HepG2 (cell line): ENCODE measurements at regions not wholly inside any gene's neighbourhood (a gene's known extent, or its start where the extent isn't known, plus 50 kb on each side); places are given as distances from the start of the nearest gene placed in this dataset.

ENCODE experiments used
- ATAC-seq: fragments of 200-7000 bp; cut with Tn5 transposase; 3 replicates; pipeline ENCODE4 v1.9.1; 2020; ENCODE audit warnings: mild to moderate bottlenecking, moderate library complexity
- BruUV-seq: library from RNA; stranded (reverse); fragments of 400-500 nt; replicated peaks from 2 replicates; lab custom pipeline; 2021; lab: Mats Ljungman, UMichigan
- CTCF ChIA-PET: fragments of 300-600 bp; formaldehyde crosslinking; extraction: SDS; loops from one replicate; lab custom pipeline; 2021; ENCODE audit warnings: low total read pairs, inconsistent platforms, low intra/inter-chr PET ratio; lab: Yijun Ruan, JAX
- POLR2A ChIA-PET: fragments of 350-600 bp; sonication (Branson Sonifier 250); formaldehyde crosslinking; loops from one replicate; lab custom pipeline; 2020; ENCODE audit warnings: antibody characterized with exemption, inconsistent platforms; lab: Yijun Ruan, JAX
- DNase-seq: peaks from one replicate; pipeline ENCODE4 v3.0.0-alpha.2; 2015; ENCODE audit warnings: low spot score
- FAIRE-seq: peaks from 3 replicates; lab custom pipeline; 2011; peaks lifted over from hg19 to GRCh38; lab: Jason Lieb, UNC
- H2AFZ ChIP-seq: one replicate; pipeline ENCODE4 v1.6.1; 2011; ENCODE audit warnings: low read length, inconsistent platforms
- H3K27ac ChIP-seq: fragments of 300-600 bp; 3 replicates; pipeline ENCODE4 v1.8.0; 2011; ENCODE audit warnings: mixed run types, mild to moderate bottlenecking, mixed read lengths, low read length, inconsistent platforms; ENCODE audit not compliant: insufficient read depth; ENCODE audit errors: extremely low read length
- H3K27me3 ChIP-seq, 2 experiments: fragments of 200-600 bp in 1 of 2; 2 replicates in 1 of 2; 3 replicates in 1 of 2; pipeline versions ENCODE4 v1.6.0 to v1.8.0; 2011; ENCODE audit warnings: low read length in 2 of 2, mild to moderate bottlenecking in 2 of 2, moderate library complexity in 2 of 2, inconsistent platforms in 1 of 2; ENCODE audit not compliant: insufficient read depth in 2 of 2, control insufficient read depth in 1 of 2
- H3K36me3 ChIP-seq, 2 experiments: fragments of 200-600 bp in 1 of 2; replicated peaks in 1 of 2; 2 replicates in 1 of 2; 3 replicates in 1 of 2; pipeline versions ENCODE4 v1.5.1 to v1.8.0; 2011; ENCODE audit warnings: low read length in 2 of 2, inconsistent platforms in 1 of 2; ENCODE audit not compliant: insufficient read depth in 2 of 2, control insufficient read depth in 1 of 2
- H3K4me1 ChIP-seq: 2 replicates; pipeline ENCODE4 v1.5.1; 2012; ENCODE audit warnings: low read length, inconsistent platforms; ENCODE audit not compliant: insufficient read depth
- H3K4me2 ChIP-seq: 2 replicates; pipeline ENCODE4 v1.6.0; 2011; ENCODE audit warnings: low read depth, low read length, inconsistent platforms
- H3K4me3 ChIP-seq, 3 experiments: fragments of 200-600 bp in 1 of 3; sonication (generic), shearing (Covaris generic) in 1 of 3; replicated peaks in 1 of 3; 2 replicates each; pipeline ENCODE4 v1.5.1; 2011 to 2016; ENCODE audit warnings: low read length in 3 of 3, inconsistent platforms in 2 of 3, low read depth in 2 of 3, mild to moderate bottlenecking in 2 of 3, control low read depth in 1 of 3, mixed read lengths in 1 of 3; ENCODE audit not compliant: insufficient read depth in 1 of 3
- H3K79me2 ChIP-seq: one replicate; pipeline ENCODE4 v1.6.1; 2011; ENCODE audit warnings: low read length, inconsistent platforms; ENCODE audit not compliant: insufficient read depth
- H3K9ac ChIP-seq: 2 replicates; pipeline ENCODE4 v1.6.0; 2011; ENCODE audit warnings: mild to moderate bottlenecking, low read depth, low read length, inconsistent platforms; ENCODE audit not compliant: insufficient read depth
- H3K9me3 ChIP-seq: 2 replicates; pipeline ENCODE4 v1.5.1; 2012; ENCODE audit warnings: mild to moderate bottlenecking, low read length
- H4K20me1 ChIP-seq: 2 replicates; pipeline ENCODE4 v1.6.0; 2011; ENCODE audit warnings: inconsistent platforms, mild to moderate bottlenecking, low read length, moderate library complexity; ENCODE audit not compliant: insufficient read depth
- BRCA1 ChIP-seq: sonication (generic); formaldehyde crosslinking; IDR thresholded peaks from 2 replicates; pipeline ENCODE4 v1.4.0; 2020; ENCODE audit warnings: missing genetic modification reagents
- E2F2 ChIP-seq: sonication (generic); formaldehyde crosslinking; IDR thresholded peaks from 2 replicates; pipeline ENCODE4 v1.4.0; 2020; ENCODE audit warnings: missing genetic modification reagents, borderline replicate concordance
- FOXA1 ChIP-seq, 2 experiments: fragments of 450-650 bp in 1 of 2; sonication (generic) in 1 of 2; formaldehyde crosslinking in 1 of 2; IDR thresholded peaks; 2 replicates each; pipeline versions ENCODE4 v1.4.0 to v1.6.1; 2016 to 2020; ENCODE audit warnings: missing genetic modification reagents in 1 of 2
- GATAD2A ChIP-seq: IDR thresholded peaks from 2 replicates; pipeline ENCODE4 v1.6.1; 2016
- IRF2 ChIP-seq: IDR thresholded peaks from 2 replicates; pipeline ENCODE4 v1.6.1; 2018; ENCODE audit warnings: missing genetic modification reagents, missing compliant biosample characterization
- MXD1 ChIP-seq: sonication (generic); formaldehyde crosslinking; IDR thresholded peaks from 2 replicates; pipeline ENCODE4 v1.4.0; 2020; ENCODE audit warnings: mild to moderate bottlenecking, missing genetic modification reagents
- SETDB1 ChIP-seq: sonication (generic); formaldehyde crosslinking; IDR thresholded peaks from 2 replicates; pipeline ENCODE4 v1.5.1; 2020; ENCODE audit warnings: missing genetic modification reagents, mild to moderate bottlenecking, borderline replicate concordance
- SIN3A ChIP-seq: IDR thresholded peaks from 2 replicates; pipeline ENCODE4 v1.6.1; 2011; ENCODE audit warnings: low read depth, mild to moderate bottlenecking, control low read depth, low read length, borderline replicate concordance
- TRAFD1 ChIP-seq: sonication (generic); formaldehyde crosslinking; IDR thresholded peaks from 2 replicates; pipeline ENCODE4 v1.5.1; 2020; ENCODE audit warnings: missing genetic modification reagents, mild to moderate bottlenecking, borderline replicate concordance
- ZNF564 ChIP-seq: sonication (generic); formaldehyde crosslinking; IDR thresholded peaks from 2 replicates; pipeline ENCODE4 v1.8.1; 2023; ENCODE audit warnings: mild to moderate bottlenecking, missing genetic modification reagents
- ZNF646 ChIP-seq: sonication (generic); formaldehyde crosslinking; IDR thresholded peaks from 2 replicates; pipeline ENCODE4 v1.9.0; 2021; ENCODE audit warnings: mild to moderate bottlenecking, missing genetic modification reagents
- WGBS: methylation state at CpG from one replicate; pipeline ENCODE4 v1.1.6; 2017; ENCODE audit warnings: low lambda C conversion rate; 5-methylcytosine and 5-hydroxymethylcytosine counted together
- in situ Hi-C: cut with HindIII; loops from 2 replicates; pipeline ENCODE4 v1.10.0; 2017; ENCODE audit warnings: low pct_unique_long_range_greater_than_20kb; ENCODE audit not compliant: extremely low pct_ligation_motif_present
- intact Hi-C: fragments of 100-400 bp; cut with micrococcal nuclease; formaldehyde crosslinking; loops from one replicate; pipeline ENCODE4 v1.10.0; 2022; ENCODE audit not compliant: unreplicated experiment

GRCh38 chr9:1535599-1535998 lies 479.5 kb upstream of the SMARCA2 start:
- DNase-seq (no peak), FAIRE-seq (no peak), ATAC-seq (no peak)
- H4K20me1 ChIP-seq = no peaks in the 10 kb centered on the region
- H3K27me3 ChIP-seq = no peaks in the 10 kb centered on the region
- TF ChIP-seq BRCA1 (CRISPR knock-in tag) (no peak), GATAD2A (CRISPR knock-in tag) (no peak), SETDB1 (CRISPR knock-in tag) (no peak), ZNF564 (CRISPR knock-in tag) (no peak), ZNF646 (CRISPR knock-in tag) (no peak), SIN3A (no peak), IRF2 (CRISPR knock-in tag) (no peak), E2F2 (no peak), FOXA1 (IDR thresholded peaks at IDR 0.05) (no peak), FOXA1 (CRISPR knock-in tag; IDR thresholded peaks at IDR 0.05) (no peak), MXD1 (CRISPR knock-in tag) (no peak), TRAFD1 (CRISPR knock-in tag) (no peak)
- no peaks in the 10 kb centered on the region for H3K9me3 ChIP-seq
- WGBS = 34% methylated on average over 2 of the region's 2 CpGs
- H3K79me2 ChIP-seq = no peaks in the 10 kb centered on the region
- ChIA-PET CTCF (no interaction called here), POLR2A (no interaction called here)
- H2AFZ ChIP-seq = no peak overlapping the region
- no peak overlapping the region for H3K27ac ChIP-seq
- BruUV-seq = no TSS peak
- no peak overlapping the region for H3K9ac ChIP-seq
- no peak overlapping the region for H3K4me2 ChIP-seq
- intact Hi-C loops = no loop called here
- H3K4me1 ChIP-seq = no peaks in the 10 kb centered on the region
- H3K4me3 ChIP-seq = no peak overlapping the region
- H3K36me3 ChIP-seq = no peaks in the 10 kb centered on the region
- in situ Hi-C loops = no loop called here
